Ascending aorta (tissue), 2 donors: ENCODE measurements at regions not wholly inside any gene's neighbourhood (a gene's known extent, or its start where the extent isn't known, plus 50 kb on each side); places are given as distances from the start of the nearest gene placed in this dataset.
A peak's percentile ranks its signal among the peaks of the same experiment; 100 is the strongest.

Experiments
- DNase-seq, 2 donors: peaks; one replicate each; pipeline ENCODE4 v3.0.0-alpha.2; 2019; ENCODE audit warnings: low spot score in 2 of 2
- H3K27ac ChIP-seq, 2 donors: fragments of 200-600 bp; sonication (generic); one replicate each; pipeline ENCODE4 v1.5.1; 2016 to 2017; ENCODE audit warnings: mild to moderate bottlenecking in 1 of 2
- H3K27me3 ChIP-seq: fragments of 200-600 bp; sonication (generic); one replicate; pipeline ENCODE4 v1.5.1; 2017
- H3K36me3 ChIP-seq, 2 donors: fragments of 200-600 bp; sonication (generic); one replicate each; pipeline ENCODE4 v1.5.1; 2016
- H3K4me1 ChIP-seq, 2 donors: fragments of 200-600 bp; sonication (generic); one replicate each; pipeline ENCODE4 v1.5.1; 2016 to 2017; ENCODE audit warnings: mild to moderate bottlenecking in 1 of 2
- H3K4me3 ChIP-seq, 2 donors: fragments of 200-600 bp; sonication (generic); one replicate each; pipeline ENCODE4 v1.5.1; 2016 to 2017; ENCODE audit warnings: mild to moderate bottlenecking in 1 of 2
- H3K9me3 ChIP-seq, 2 donors: fragments of 200-600 bp; sonication (generic); one replicate each; pipeline ENCODE4 v1.5.1; 2016
- intact Hi-C: fragments of 100-400 bp; cut with DNase I; formaldehyde crosslinking; loops from one replicate; pipeline ENCODE4 v1.15.1; 2023
- TF ChIP-seq, protein P1 (sequence below), 3 experiments: fragments of 200-600 bp in 2 of 3; fragments of 450-650 bp in 1 of 3; sonication (generic) in 2 of 3; IDR thresholded peaks; one replicate each; pipeline ENCODE4 v1.5.1; 2016 to 2019; ENCODE audit warnings: antibody characterized with exemption in 3 of 3, mild to moderate bottlenecking in 1 of 3, moderate library complexity in 1 of 3

DNA sequence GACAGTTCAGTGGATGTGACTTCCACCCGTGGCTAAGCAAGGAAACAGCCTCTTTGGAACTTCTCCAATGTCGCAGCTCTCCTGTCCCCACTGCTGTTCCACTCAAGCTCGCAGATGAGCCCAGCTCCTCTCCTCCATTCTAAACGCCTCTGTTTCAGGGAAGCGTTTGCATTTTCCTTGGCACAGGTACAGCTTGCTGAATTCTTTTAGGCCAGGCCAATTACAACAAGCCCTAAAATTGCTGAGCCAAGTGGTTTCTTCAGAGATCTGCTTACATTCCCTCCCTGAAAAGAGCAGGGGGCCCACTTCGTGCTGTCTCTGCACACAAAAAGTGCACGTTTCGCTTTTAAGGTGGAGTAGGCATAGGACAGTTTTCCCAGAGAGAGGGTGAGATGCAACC is 91.5 kb upstream of the BLID start:
- Histone ChIP-seq H3K4me3 (peak overlapping the region in 1 of 2 donors; percentile 32), H3K27me3 (no peaks in the 10 kb centered on the region), H3K4me1 (peaks cover 5 to 61% of the 10 kb centered on the region in 2 donors), H3K27ac (peak overlapping the region; percentile 86 to 90), H3K9me3 (no peaks in the 10 kb centered on the region), H3K36me3 (no peaks in the 10 kb centered on the region)
- intact Hi-C loops, result loop anchor here (5.0 to 10.0 kb wide), 3 partner anchors 185 to 610 kb away; no protein-coding TSS in a partner anchor
- DNase-seq, result peak in 1 of 2 donors; percentile 77
- TF ChIP-seq, protein P1, sequence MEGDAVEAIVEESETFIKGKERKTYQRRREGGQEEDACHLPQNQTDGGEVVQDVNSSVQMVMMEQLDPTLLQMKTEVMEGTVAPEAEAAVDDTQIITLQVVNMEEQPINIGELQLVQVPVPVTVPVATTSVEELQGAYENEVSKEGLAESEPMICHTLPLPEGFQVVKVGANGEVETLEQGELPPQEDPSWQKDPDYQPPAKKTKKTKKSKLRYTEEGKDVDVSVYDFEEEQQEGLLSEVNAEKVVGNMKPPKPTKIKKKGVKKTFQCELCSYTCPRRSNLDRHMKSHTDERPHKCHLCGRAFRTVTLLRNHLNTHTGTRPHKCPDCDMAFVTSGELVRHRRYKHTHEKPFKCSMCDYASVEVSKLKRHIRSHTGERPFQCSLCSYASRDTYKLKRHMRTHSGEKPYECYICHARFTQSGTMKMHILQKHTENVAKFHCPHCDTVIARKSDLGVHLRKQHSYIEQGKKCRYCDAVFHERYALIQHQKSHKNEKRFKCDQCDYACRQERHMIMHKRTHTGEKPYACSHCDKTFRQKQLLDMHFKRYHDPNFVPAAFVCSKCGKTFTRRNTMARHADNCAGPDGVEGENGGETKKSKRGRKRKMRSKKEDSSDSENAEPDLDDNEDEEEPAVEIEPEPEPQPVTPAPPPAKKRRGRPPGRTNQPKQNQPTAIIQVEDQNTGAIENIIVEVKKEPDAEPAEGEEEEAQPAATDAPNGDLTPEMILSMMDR (IDR thresholded peaks at IDR 0.05), result no peak

- Histone ChIP-seq H3K27me3 (no peaks in the 10 kb centered on the region), H3K4me3 (no peak overlapping the region), H3K4me1 (peaks cover 5 to 57% of the 10 kb centered on the region in 2 donors), H3K27ac (peak overlapping the region; percentile 86 to 90), H3K9me3 (no peaks in the 10 kb centered on the region), H3K36me3 (no peaks in the 10 kb centered on the region)
- DNase-seq, result no peak
- TF ChIP-seq, protein P1 (IDR thresholded peaks at IDR 0.05), result no peak
- intact Hi-C loops, result loop anchor here (5.0 to 10.0 kb wide), 3 partner anchors 183 to 608 kb away; no protein-coding TSS in a partner anchor
Measured at GRCh38 chr11:122205036-122205435, 89.0 kb upstream of the BLID start.

- no peaks in the 10 kb centered on the region for H3K9me3 ChIP-seq
- H3K27ac ChIP-seq, result peak overlapping the region; percentile 86 to 90
- no peaks in the 10 kb centered on the region for H3K36me3 ChIP-seq
- no peak overlapping the region for H3K4me3 ChIP-seq
- TF ChIP-seq, protein P1 (IDR thresholded peaks at IDR 0.05), result no peak
- H3K4me1 ChIP-seq, result peaks cover 4 to 57% of the 10 kb centered on the region in 2 donors
- intact Hi-C loops, result loop anchor here (5.0 to 10.0 kb wide), 3 partner anchors 47 to 459 kb away; no protein-coding TSS in a partner anchor
- H3K27me3 ChIP-seq, result no peaks in the 10 kb centered on the region
- DNase-seq, result no peak
Measured at GRCh38 chr11:122204206-122204605, 88.2 kb upstream of the BLID start.

DNA sequence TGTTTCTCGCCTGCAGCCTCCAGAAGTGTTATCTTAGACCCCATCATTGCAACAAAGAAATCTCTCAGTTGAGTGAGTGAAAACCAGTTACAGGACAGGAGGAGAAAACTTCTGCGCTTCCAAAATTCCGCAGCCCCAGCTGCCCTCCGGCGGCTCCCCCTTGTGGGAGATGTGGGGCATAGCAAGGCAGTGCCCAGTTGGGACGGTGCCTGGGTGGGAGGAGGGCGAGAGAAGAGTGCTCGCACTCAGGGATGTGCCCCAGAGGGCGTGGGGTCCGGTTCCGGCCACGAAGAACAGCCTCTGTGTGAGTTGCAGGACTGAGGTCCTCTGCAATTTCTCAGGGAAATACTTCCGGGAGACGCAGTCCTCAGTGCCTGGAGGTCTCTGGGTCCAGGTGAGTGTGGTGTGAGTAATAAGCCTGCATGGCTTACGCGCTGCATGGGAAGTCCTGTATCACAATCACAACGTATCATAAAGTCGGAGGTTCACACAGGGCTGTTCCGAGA is 87.0 kb upstream of the BLID start:
- peak overlapping the region; percentile 29 to 71 for H3K4me3 ChIP-seq
- intact Hi-C loops, result loop anchor here (1.0 to 10.0 kb wide), 6 partner anchors 16 to 548 kb away; no protein-coding TSS in a partner anchor
- H3K27ac ChIP-seq, result peak overlapping the region; percentile 86 to 90
- H3K9me3 ChIP-seq, result no peaks in the 10 kb centered on the region
- peak in 1 of 2 donors; percentile 87 for DNase-seq
- H3K4me1 ChIP-seq, result peaks cover 0 to 51% of the 10 kb centered on the region in 2 donors
- TF ChIP-seq, protein P1 (IDR thresholded peaks at IDR 0.05), result peak; percentile 95 to 98 (median 97)
- no peaks in the 10 kb centered on the region for H3K36me3 ChIP-seq
- H3K27me3 ChIP-seq, result no peaks in the 10 kb centered on the region

DNA sequence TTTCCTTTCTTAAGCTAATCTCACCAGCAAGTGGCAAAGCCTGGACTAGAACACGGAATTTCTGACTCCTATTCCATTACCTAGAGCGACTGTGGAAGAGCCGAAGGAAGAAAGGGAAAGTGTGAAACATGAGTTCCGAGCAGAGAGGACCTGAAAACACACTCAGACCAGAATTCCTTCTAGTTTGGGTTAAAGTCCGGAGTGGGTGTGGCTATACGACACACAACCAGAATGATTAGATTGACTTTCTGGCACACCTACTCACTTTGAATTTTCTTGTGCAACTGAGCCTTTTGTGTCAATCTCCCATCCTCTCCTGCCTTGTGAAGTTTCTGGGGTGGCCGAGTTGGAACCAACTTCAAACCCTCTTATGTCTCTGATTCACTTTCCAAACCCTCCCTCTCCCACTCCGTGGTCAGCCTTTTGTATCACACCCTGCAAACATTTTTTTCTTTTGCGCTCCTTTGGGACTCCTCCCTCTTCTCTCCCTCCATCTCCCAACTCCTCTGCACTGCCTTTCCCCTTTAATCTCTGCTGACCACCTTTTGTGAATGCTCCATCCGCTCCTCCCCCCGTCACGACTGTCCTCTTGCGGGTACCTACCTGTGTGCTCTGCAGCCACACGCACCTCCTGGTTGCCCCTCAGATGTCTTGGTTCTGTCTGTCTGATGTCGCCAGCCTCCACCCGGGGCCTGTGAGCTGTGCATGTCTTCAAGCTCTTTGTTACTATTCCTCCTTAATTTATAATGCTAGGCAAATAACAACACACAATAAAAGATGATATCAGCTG is 86.3 kb upstream of the BLID start:
- no peak for DNase-seq
- intact Hi-C loops, result loop anchor here (1.0 to 10.0 kb wide), 6 partner anchors 16 to 548 kb away; no protein-coding TSS in a partner anchor
- Histone ChIP-seq H3K9me3 (no peaks in the 10 kb centered on the region), H3K4me1 (peaks cover 0 to 53% of the 10 kb centered on the region in 2 donors), H3K4me3 (peak overlapping the region; percentile 29 to 71), H3K36me3 (no peaks in the 10 kb centered on the region), H3K27me3 (no peaks in the 10 kb centered on the region), H3K27ac (peak overlapping the region; percentile 86 to 90)
- TF ChIP-seq, protein P1 (IDR thresholded peaks at IDR 0.05), result no peak
